H1 (cell line): ENCODE measurements at regions not wholly inside any gene's neighbourhood (a gene's known extent, or its start where the extent isn't known, plus 50 kb on each side); places are given as distances from the start of the nearest gene placed in this dataset.

Experiments used
- CTCF ChIA-PET: fragments of 300-600 bp; sonication (Branson Sonifier 250); formaldehyde crosslinking; loops from one replicate; lab custom pipeline; 2021; ENCODE audit not compliant: partially characterized antibody; lab: Charles Lee
- POLR2A ChIA-PET: fragments of 300-600 bp; sonication (Branson Sonifier 250); formaldehyde crosslinking; loops from one replicate; lab custom pipeline; 2021; ENCODE audit warnings: inconsistent platforms; ENCODE audit not compliant: partially characterized antibody; lab: Charles Lee
- DNase-seq, 2 experiments: peaks; one replicate each; pipeline versions ENCODE4 v3.0.0 to v3.0.0-alpha.2; 2010 to 2022; ENCODE audit warnings: low spot score in 2 of 2, low read depth in 1 of 2, mixed read lengths in 1 of 2
- FAIRE-seq: peaks from 2 replicates; lab custom pipeline; 2011; peaks lifted over from hg19 to GRCh38; lab: Jason Lieb, UNC
- H2AFZ ChIP-seq: 2 replicates; pipeline ENCODE4 v1.8.1; 2012; ENCODE audit warnings: low read length, inconsistent platforms
- H2AK5ac ChIP-seq: 2 replicates; pipeline ENCODE4 v1.6.1; 2013; ENCODE audit warnings: low read depth, low read length
- H2BK120ac ChIP-seq: replicated peaks from 2 replicates; pipeline ENCODE3; 2013; ENCODE audit warnings: low read depth, low read length, inconsistent platforms
- H2BK12ac ChIP-seq: 2 replicates; pipeline ENCODE4 v1.6.1; 2013; ENCODE audit warnings: low read depth, low read length
- H2BK15ac ChIP-seq: 2 replicates; pipeline ENCODE4 v1.6.1; 2013; ENCODE audit warnings: low read length
- H2BK20ac ChIP-seq: 2 replicates; pipeline ENCODE4 v1.6.1; 2013; ENCODE audit warnings: low read length
- H2BK5ac ChIP-seq: 2 replicates; pipeline ENCODE4 v1.6.1; 2013; ENCODE audit warnings: low read depth, low read length
- H3K14ac ChIP-seq: 2 replicates; pipeline ENCODE4 v1.6.1; 2013; ENCODE audit warnings: inconsistent platforms; ENCODE audit not compliant: insufficient read length
- H3K18ac ChIP-seq: 2 replicates; pipeline ENCODE4 v1.6.1; 2013; ENCODE audit warnings: low read length; ENCODE audit errors: extremely low read depth
- H3K23ac ChIP-seq: 2 replicates; pipeline ENCODE4 v1.6.1; 2013; ENCODE audit warnings: inconsistent platforms; ENCODE audit not compliant: insufficient read length
- H3K23me2 ChIP-seq: 2 replicates; pipeline ENCODE4 v1.6.1; 2013; ENCODE audit warnings: low read depth, low read length
- H3K27ac ChIP-seq: 2 replicates; pipeline ENCODE4 v1.6.1; 2011; ENCODE audit warnings: low read depth, low read length, inconsistent platforms
- H3K27me3 ChIP-seq, 4 experiments: replicated peaks in 1 of 4; 1 replicate in 1 of 4; 2 replicates in 3 of 4; pipeline versions ENCODE4 v1.6.1 to v1.8.1; 2011 to 2013; ENCODE audit warnings: low read length in 3 of 4, mild to moderate bottlenecking in 3 of 4, inconsistent platforms in 2 of 4, mixed read lengths in 2 of 4, moderate library complexity in 1 of 4; ENCODE audit not compliant: control insufficient read depth in 3 of 4, insufficient read depth in 3 of 4; ENCODE audit errors: extremely low read depth in 1 of 4
- H3K36me3 ChIP-seq, 4 experiments: 2 replicates each; pipeline versions ENCODE4 v1.6.1 to v1.8.1; 2011 to 2013; ENCODE audit warnings: mild to moderate bottlenecking in 4 of 4, low read length in 3 of 4, moderate library complexity in 2 of 4, control low read depth in 1 of 4, inconsistent platforms in 1 of 4; ENCODE audit not compliant: insufficient read depth in 4 of 4, control insufficient read depth in 2 of 4
- H3K4ac ChIP-seq: replicated peaks from 2 replicates; pipeline ENCODE3; 2013; ENCODE audit warnings: low read length, low read depth, mixed read lengths, inconsistent platforms; ENCODE audit not compliant: insufficient read length
- H3K4me1 ChIP-seq, 4 experiments: replicated peaks in 1 of 4; 1 replicate in 1 of 4; 2 replicates in 3 of 4; pipeline versions ENCODE4 v1.6.1 to v1.8.1; 2011 to 2013; ENCODE audit warnings: low read length in 3 of 4, inconsistent platforms in 2 of 4, mixed read lengths in 1 of 4; ENCODE audit not compliant: insufficient read depth in 4 of 4, control insufficient read depth in 3 of 4
- H3K4me2 ChIP-seq, 2 experiments: 2 replicates each; pipeline versions ENCODE4 v1.6.1 to v1.8.1; 2011 to 2013; ENCODE audit warnings: low read depth in 2 of 2, low read length in 2 of 2, control low read depth in 1 of 2, inconsistent platforms in 1 of 2, mild to moderate bottlenecking in 1 of 2; ENCODE audit not compliant: insufficient read depth in 1 of 2
- H3K4me3 ChIP-seq, 4 experiments: fragments of 200-600, 300-600 bp in 1 of 4; sonication (generic), shearing (Covaris generic), sonication (Bioruptor Twin) in 1 of 4; 2 replicates each; pipeline versions ENCODE4 v1.5.1 to v1.8.1; 2011 to 2016; ENCODE audit warnings: low read length in 4 of 4, low read depth in 3 of 4, control low read depth in 2 of 4, inconsistent platforms in 2 of 4, mild to moderate bottlenecking in 2 of 4, mixed read lengths in 1 of 4, moderate library complexity in 1 of 4; ENCODE audit not compliant: insufficient read depth in 2 of 4; ENCODE audit errors: extremely low read depth in 1 of 4
- H3K56ac ChIP-seq: replicated peaks from 2 replicates; pipeline ENCODE3; 2013; ENCODE audit warnings: low read depth, mild to moderate bottlenecking, mixed read lengths, low read length, inconsistent platforms; ENCODE audit not compliant: insufficient read length
- H3K79me1 ChIP-seq: 2 replicates; pipeline ENCODE4 v1.6.1; 2013; ENCODE audit warnings: low read depth, low read length, control low read depth
- H3K79me2 ChIP-seq, 2 experiments: 2 replicates each; pipeline versions ENCODE4 v1.6.1 to v1.8.1; 2012 to 2013; ENCODE audit warnings: low read length in 2 of 2, mild to moderate bottlenecking in 2 of 2, inconsistent platforms in 1 of 2; ENCODE audit not compliant: insufficient read depth in 2 of 2, control insufficient read depth in 1 of 2
- H3K9ac ChIP-seq, 4 experiments: replicated peaks in 1 of 4; 1 replicate in 1 of 4; 2 replicates in 3 of 4; pipeline versions ENCODE4 v1.6.1 to v1.8.1; 2011 to 2013; ENCODE audit warnings: low read depth in 3 of 4, low read length in 3 of 4, control low read depth in 2 of 4, mild to moderate bottlenecking in 2 of 4, moderate library complexity in 2 of 4, inconsistent platforms in 1 of 4; ENCODE audit errors: extremely low read depth in 1 of 4
- H3K9me3 ChIP-seq, 2 experiments: 2 replicates each; pipeline versions ENCODE4 v1.6.1 to v1.8.1; 2012 to 2013; ENCODE audit warnings: mild to moderate bottlenecking in 2 of 2, moderate library complexity in 2 of 2, control low read depth in 1 of 2, inconsistent platforms in 1 of 2, low read depth in 1 of 2, low read length in 1 of 2, mixed read lengths in 1 of 2; ENCODE audit not compliant: insufficient read depth in 2 of 2
- H4K20me1 ChIP-seq, 2 experiments: replicated peaks in 1 of 2; 2 replicates each; pipeline versions ENCODE3 to v1.8.1; 2011 to 2013; ENCODE audit warnings: inconsistent platforms in 2 of 2, low read length in 2 of 2, mild to moderate bottlenecking in 1 of 2; ENCODE audit not compliant: insufficient read depth in 2 of 2, control insufficient read depth in 1 of 2
- H4K5ac ChIP-seq: 2 replicates; pipeline ENCODE4 v1.6.1; 2013; ENCODE audit warnings: low read length, low read depth, mixed read lengths, inconsistent platforms; ENCODE audit not compliant: insufficient read length
- H4K8ac ChIP-seq: 2 replicates; pipeline ENCODE4 v1.8.0; 2013; ENCODE audit warnings: mild to moderate bottlenecking, moderate library complexity, low read length, inconsistent platforms; ENCODE audit not compliant: insufficient read depth; ENCODE audit errors: extremely low read depth
- H4K91ac ChIP-seq: replicated peaks from 2 replicates; pipeline ENCODE3; 2013; ENCODE audit warnings: low read length, mixed read lengths, inconsistent platforms; ENCODE audit not compliant: insufficient read length
- ASH2L ChIP-seq: fragments of 200-600, 300-600 bp; sonication (generic); IDR thresholded peaks from one replicate; pipeline ENCODE4 v1.7.1; 2017; ENCODE audit warnings: low read length
- BCL11A ChIP-seq, 2 experiments: IDR thresholded peaks; one replicate each; pipeline ENCODE4 v1.6.1; 2011; ENCODE audit warnings: low read depth in 2 of 2, low read length in 2 of 2, mild to moderate bottlenecking in 2 of 2
- CTBP2 ChIP-seq: IDR thresholded peaks from 2 replicates; pipeline ENCODE4 v1.7.0; 2011; ENCODE audit warnings: borderline replicate concordance, mild to moderate bottlenecking, moderate library complexity, mixed read lengths, low read length; ENCODE audit not compliant: insufficient read depth, insufficient read length
- CTCF ChIP-seq, 3 experiments: IDR thresholded peaks; 1 replicate in 2 of 3; 2 replicates in 1 of 3; pipeline versions ENCODE4 v1.5.1 to v1.6.1; 2011; ENCODE audit warnings: low read length in 3 of 3, mild to moderate bottlenecking in 3 of 3, inconsistent platforms in 2 of 3, low read depth in 1 of 3, moderate library complexity in 1 of 3; ENCODE audit not compliant: insufficient read depth in 1 of 3; ENCODE audit errors: control extremely low read depth in 1 of 3
- JUN ChIP-seq: IDR thresholded peaks from 2 replicates; pipeline ENCODE4 v1.6.1; 2011; ENCODE audit warnings: low read depth, mild to moderate bottlenecking, improper control_type of control experiment, low read length
- POU5F1 ChIP-seq: IDR thresholded peaks from 2 replicates; pipeline ENCODE4 v1.6.1; 2011; ENCODE audit warnings: low read depth, mild to moderate bottlenecking, low read length, moderate library complexity
- RFX5 ChIP-seq: IDR thresholded peaks from 2 replicates; pipeline ENCODE4 v1.6.1; 2011; ENCODE audit warnings: low read depth, low read length, improper control_type of control experiment, borderline replicate concordance
- RXRA ChIP-seq: IDR thresholded peaks from 2 replicates; pipeline ENCODE4 v1.6.1; 2011; ENCODE audit warnings: low read depth, mild to moderate bottlenecking, low read length, moderate library complexity; ENCODE audit not compliant: insufficient read depth
- WGBS, 2 experiments: shearing (Covaris generic) in 1 of 2; methylation state at CpG; one replicate each; pipeline versions ENCODE4 v1.1.6 to v1.1.7; 2013 to 2015; ENCODE audit warnings: low lambda C conversion rate in 2 of 2, mixed read lengths in 2 of 2, inconsistent platforms in 1 of 2, low coverage in 1 of 2, missing lambda C conversion rate in 1 of 2; ENCODE audit not compliant: insufficient replicate concordance in 2 of 2, insufficient coverage in 1 of 2, insufficient read length in 1 of 2; ENCODE audit errors: extremely low coverage in 1 of 2, missing lambda C conversion rate in 1 of 2; 5-methylcytosine and 5-hydroxymethylcytosine counted together

GRCh38 chrX:150012647-150013381, 74.5 kb upstream of the EOLA2 start:
- Histone ChIP-seq H3K79me2 (no peaks in the 10 kb centered on the region), H2BK15ac (no peak overlapping the region), H3K56ac (no peak overlapping the region), H3K27me3 (no peaks in the 10 kb centered on the region), H4K8ac (no peak overlapping the region), H3K14ac (no peak overlapping the region), H3K18ac (no peak overlapping the region), H3K4me1 (no peaks in the 10 kb centered on the region), H4K5ac (no peak overlapping the region), H3K4ac (no peak overlapping the region), H3K4me3 (no peak overlapping the region), H2BK120ac (no peak overlapping the region), H2AK5ac (no peak overlapping the region), H4K91ac (no peak overlapping the region), H3K4me2 (no peak overlapping the region), H2BK20ac (no peak overlapping the region), H3K23me2 (no peaks in the 10 kb centered on the region), H2BK5ac (no peak overlapping the region), H3K79me1 (no peaks in the 10 kb centered on the region), H2BK12ac (no peak overlapping the region), H3K9ac (no peak overlapping the region), H4K20me1 (no peaks in the 10 kb centered on the region), H3K9me3 (no peaks in the 10 kb centered on the region), H3K27ac (no peak overlapping the region), H3K23ac (no peak overlapping the region), H2AFZ (no peak overlapping the region), H3K36me3 (no peaks in the 10 kb centered on the region)
- WGBS, 2 experiments, result 84% methylated on average over 3 of the region's 3 CpGs; no CpG with 5 or more reads in 1 of the 2 experiments
- no peak for DNase-seq
- CTCF ChIA-PET, result no interaction called here
- POLR2A ChIA-PET, result no interaction called here
- FAIRE-seq, result no peak
- TF ChIP-seq CTCF (IDR thresholded peaks at IDR 0.05; ENCODE audit: control extremely low read depth in 1 of 3, insufficient read depth in 1 of 3, low read depth in 1 of 3, low read length in 3 of 3) (no peak), BCL11A (IDR thresholded peaks at IDR 0.05; ENCODE audit: low read depth in 2 of 2, low read length in 2 of 2) (no peak), CTBP2 (no peak), ASH2L (no peak), POU5F1 (no peak), JUN (no peak), RXRA (no peak), RFX5 (no peak)
